ENCODE measurements at regions not wholly inside any gene's neighbourhood (a gene's known extent, or its start where the extent isn't known, plus 50 kb on each side); places are given as distances from the start of the nearest gene placed in this dataset.

DNA sequence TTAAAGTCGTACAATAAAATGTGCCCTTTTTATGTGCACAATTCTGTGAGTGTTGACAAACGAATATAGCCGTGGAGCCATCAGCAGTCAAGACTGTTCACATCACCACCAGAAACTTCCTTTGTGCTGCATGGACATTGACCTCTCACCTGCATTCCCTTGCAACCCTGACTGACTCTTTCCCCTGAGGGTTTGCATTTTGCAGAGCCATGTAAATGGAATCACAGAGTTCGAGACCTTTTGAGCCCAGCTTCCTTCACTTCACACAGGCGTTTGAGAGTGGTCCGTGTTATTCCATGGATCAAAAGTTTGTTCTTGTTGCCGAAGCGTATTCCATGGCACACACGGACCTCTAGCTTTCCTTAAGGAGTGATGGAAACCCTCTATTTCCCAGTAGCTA, 328.2 kb downstream of the DRD1 start:
- no peaks in the 10 kb centered on the region for H3K9me3 ChIP-seq (ENCODE audit: low read length)
- no peaks in the 10 kb centered on the region for H3K4me1 ChIP-seq (ENCODE audit: insufficient read depth, low read length, severe bottlenecking)
- H3K4me3 ChIP-seq (ENCODE audit: low read depth, low read length, poor library complexity, severe bottlenecking), result no peak overlapping the region
- H3K9me2 ChIP-seq (ENCODE audit: low read depth, low read length), result no peaks in the 10 kb centered on the region
- H2AFZ ChIP-seq (ENCODE audit: low read length), result no peak overlapping the region
- H3K9ac ChIP-seq (ENCODE audit: low read length), result no peak overlapping the region
- no peak overlapping the region for H3K4me2 ChIP-seq (ENCODE audit: low read length)
- no peaks in the 10 kb centered on the region for H3K27me3 ChIP-seq (ENCODE audit: insufficient read depth, low read length)
- no peaks in the 10 kb centered on the region for H3K36me3 ChIP-seq (ENCODE audit: insufficient read depth, low read length)
- TF ChIP-seq, protein P1, sequence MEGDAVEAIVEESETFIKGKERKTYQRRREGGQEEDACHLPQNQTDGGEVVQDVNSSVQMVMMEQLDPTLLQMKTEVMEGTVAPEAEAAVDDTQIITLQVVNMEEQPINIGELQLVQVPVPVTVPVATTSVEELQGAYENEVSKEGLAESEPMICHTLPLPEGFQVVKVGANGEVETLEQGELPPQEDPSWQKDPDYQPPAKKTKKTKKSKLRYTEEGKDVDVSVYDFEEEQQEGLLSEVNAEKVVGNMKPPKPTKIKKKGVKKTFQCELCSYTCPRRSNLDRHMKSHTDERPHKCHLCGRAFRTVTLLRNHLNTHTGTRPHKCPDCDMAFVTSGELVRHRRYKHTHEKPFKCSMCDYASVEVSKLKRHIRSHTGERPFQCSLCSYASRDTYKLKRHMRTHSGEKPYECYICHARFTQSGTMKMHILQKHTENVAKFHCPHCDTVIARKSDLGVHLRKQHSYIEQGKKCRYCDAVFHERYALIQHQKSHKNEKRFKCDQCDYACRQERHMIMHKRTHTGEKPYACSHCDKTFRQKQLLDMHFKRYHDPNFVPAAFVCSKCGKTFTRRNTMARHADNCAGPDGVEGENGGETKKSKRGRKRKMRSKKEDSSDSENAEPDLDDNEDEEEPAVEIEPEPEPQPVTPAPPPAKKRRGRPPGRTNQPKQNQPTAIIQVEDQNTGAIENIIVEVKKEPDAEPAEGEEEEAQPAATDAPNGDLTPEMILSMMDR (IDR thresholded peaks at IDR 0.05; ENCODE audit: low read length), result no peak
- no peak for TF ChIP-seq EZH2 (IDR thresholded peaks at IDR 0.05; ENCODE audit: borderline replicate concordance, low read length)
- no peaks in the 10 kb centered on the region for H3F3A ChIP-seq (ENCODE audit: insufficient read depth, low read length)
- no peaks in the 10 kb centered on the region for H4K20me1 ChIP-seq (ENCODE audit: insufficient read depth, low read length)
- H3K79me2 ChIP-seq (ENCODE audit: insufficient read depth, low read length), result no peaks in the 10 kb centered on the region
- H3K27ac ChIP-seq (ENCODE audit: low read depth, low read length, poor library complexity, severe bottlenecking), result no peak overlapping the region

DNA sequence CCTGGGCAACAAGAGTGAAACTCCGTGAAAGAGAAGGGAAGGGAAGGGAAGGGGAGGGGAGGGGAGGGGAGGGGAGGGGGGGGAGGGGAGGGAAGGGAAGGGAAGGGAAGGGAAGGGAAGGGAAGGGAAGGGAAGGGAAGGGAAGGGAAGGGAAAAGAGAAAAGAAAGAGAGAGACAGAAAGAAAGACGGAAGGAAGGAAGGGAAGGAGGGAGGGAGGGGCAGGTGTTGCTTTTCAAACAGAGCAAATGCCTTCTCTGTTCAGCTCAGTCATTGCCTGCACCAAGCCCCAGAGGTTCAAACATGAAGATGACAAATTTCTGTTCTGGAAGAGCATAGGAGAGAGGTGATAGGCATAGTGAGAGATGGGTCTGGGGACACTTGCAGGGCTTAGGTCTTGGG, 330.0 kb downstream of the DRD1 start:
- H2AFZ ChIP-seq (ENCODE audit: low read length), result no peak overlapping the region
- no peak overlapping the region for H3K9ac ChIP-seq (ENCODE audit: low read length)
- H4K20me1 ChIP-seq (ENCODE audit: insufficient read depth, low read length), result no peaks in the 10 kb centered on the region

DNA sequence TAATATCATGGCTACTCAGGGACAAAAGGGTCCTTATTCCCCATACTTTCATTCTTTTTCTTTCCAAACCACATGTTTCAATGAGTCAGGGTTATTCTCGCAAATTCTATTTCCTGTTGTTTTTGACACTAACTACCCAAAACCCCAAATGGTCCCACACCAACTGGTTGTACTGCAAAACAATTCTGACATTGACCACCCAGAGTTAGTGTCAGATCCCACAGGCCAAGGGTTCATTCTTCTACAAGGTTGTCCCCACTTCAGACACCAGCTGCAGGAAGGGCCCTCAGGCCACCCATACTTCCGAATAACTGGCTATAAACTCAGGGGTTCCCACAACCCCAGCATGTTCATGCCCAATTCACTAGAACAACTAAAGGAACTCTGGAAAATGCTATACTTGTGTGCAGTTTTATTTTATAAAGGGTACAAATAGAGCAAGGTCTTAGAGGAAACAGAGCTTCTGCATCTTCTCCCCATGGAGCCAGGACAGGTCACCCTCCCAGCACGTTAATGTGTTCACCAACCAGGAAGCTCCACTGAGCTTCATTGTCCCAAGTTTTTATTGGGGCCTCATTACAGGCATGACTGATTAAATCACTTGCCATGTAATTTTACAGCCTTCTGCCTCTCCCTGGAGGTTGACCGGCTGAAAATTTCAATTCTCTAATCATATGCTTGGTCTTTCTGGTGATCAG, 334.8 kb downstream of the DRD1 start:
- Histone ChIP-seq H3K79me2 (ENCODE audit: insufficient read depth, low read length) (no peaks in the 10 kb centered on the region), H3K4me3 (ENCODE audit: low read depth, low read length, poor library complexity, severe bottlenecking) (no peak overlapping the region), H3K36me3 (ENCODE audit: insufficient read depth, low read length) (no peaks in the 10 kb centered on the region), H2AFZ (ENCODE audit: low read length) (no peak overlapping the region), H3K4me2 (ENCODE audit: low read length) (no peak overlapping the region), H3K27ac (ENCODE audit: low read depth, low read length, poor library complexity, severe bottlenecking) (no peak overlapping the region), H3F3A (ENCODE audit: insufficient read depth, low read length) (no peaks in the 10 kb centered on the region), H3K4me1 (ENCODE audit: insufficient read depth, low read length, severe bottlenecking) (no peaks in the 10 kb centered on the region), H3K9me2 (ENCODE audit: low read depth, low read length) (no peaks in the 10 kb centered on the region), H3K27me3 (ENCODE audit: insufficient read depth, low read length) (no peaks in the 10 kb centered on the region), H3K9me3 (ENCODE audit: low read length) (no peaks in the 10 kb centered on the region), H4K20me1 (ENCODE audit: insufficient read depth, low read length) (no peaks in the 10 kb centered on the region), H3K9ac (ENCODE audit: low read length) (no peak overlapping the region)
- TF ChIP-seq, protein P1 (IDR thresholded peaks at IDR 0.05; ENCODE audit: low read length), result no peak
- no peak for TF ChIP-seq EZH2 (IDR thresholded peaks at IDR 0.05; ENCODE audit: borderline replicate concordance, low read length)

More for the DNA sequence above, 330.0 kb downstream of the DRD1 start:
- no peaks in the 10 kb centered on the region for H3K27me3 ChIP-seq (ENCODE audit: insufficient read depth, low read length)
- H3K4me3 ChIP-seq (ENCODE audit: low read depth, low read length, poor library complexity, severe bottlenecking), result no peak overlapping the region
- H3K4me1 ChIP-seq (ENCODE audit: insufficient read depth, low read length, severe bottlenecking), result no peaks in the 10 kb centered on the region
- no peaks in the 10 kb centered on the region for H3K9me2 ChIP-seq (ENCODE audit: low read depth, low read length)
- H3K4me2 ChIP-seq (ENCODE audit: low read length), result no peak overlapping the region
- no peak for TF ChIP-seq EZH2 (IDR thresholded peaks at IDR 0.05; ENCODE audit: borderline replicate concordance, low read length)
- TF ChIP-seq, protein P1 (IDR thresholded peaks at IDR 0.05; ENCODE audit: low read length), result no peak
- H3K36me3 ChIP-seq (ENCODE audit: insufficient read depth, low read length), result no peaks in the 10 kb centered on the region
- no peaks in the 10 kb centered on the region for H3F3A ChIP-seq (ENCODE audit: insufficient read depth, low read length)
- no peaks in the 10 kb centered on the region for H3K79me2 ChIP-seq (ENCODE audit: insufficient read depth, low read length)
- H3K9me3 ChIP-seq (ENCODE audit: low read length), result no peaks in the 10 kb centered on the region
- no peak overlapping the region for H3K27ac ChIP-seq (ENCODE audit: low read depth, low read length, poor library complexity, severe bottlenecking)

Data from OCI-LY1 (cell line).